ENCODE measurements at regions not wholly inside any gene's neighbourhood (a gene's known extent, or its start where the extent isn't known, plus 50 kb on each side); places are given as distances from the start of the nearest gene placed in this dataset.

- ChIA-PET POLR2A (no interaction called here), CTCF (no interaction called here)
- no peaks in the 10 kb centered on the region for H3K27me3 ChIP-seq (ENCODE audit: control insufficient read depth, insufficient read depth, low read length)
- no peak for DNase-seq (ENCODE audit: low read depth, low spot score)
- no peaks in the 10 kb centered on the region for H3K36me3 ChIP-seq (ENCODE audit: control insufficient read depth, insufficient read depth, low read length)
- in situ Hi-C loops (cut with HindIII; ENCODE audit: low pct_unique_long_range_greater_than_20kb, low sequenced_read_pairs) (no loop called here), intact Hi-C loops (cut with micrococcal nuclease; ENCODE audit: unreplicated experiment) (no loop called here)
- no peak overlapping the region for H3K27ac ChIP-seq (ENCODE audit: low read length)
- no peaks in the 10 kb centered on the region for H3K4me1 ChIP-seq (ENCODE audit: control insufficient read depth, insufficient read depth, low read length)
- TF ChIP-seq SIN3A (IDR thresholded peaks at IDR 0.05; ENCODE audit: borderline replicate concordance, insufficient read depth, low read depth, low read length) (no peak), TCF7L2 (IDR thresholded peaks at IDR 0.05; ENCODE audit: low read depth, low read length) (no peak), REST (IDR thresholded peaks at IDR 0.05; ENCODE audit: insufficient read depth in 1 of 2, low read depth in 2 of 2, low read length in 1 of 2) (no peak), CTCF (IDR thresholded peaks at IDR 0.05) (no peak), POLR2AphosphoS5 (IDR thresholded peaks at IDR 0.05; ENCODE audit: low read depth, low read length) (no peak)
- no TSS peak for BruUV-seq (replicated peaks)
- no peaks in the 10 kb centered on the region for H3K9me3 ChIP-seq (ENCODE audit: control insufficient read depth, insufficient read depth, low read depth, low read length)
- 0 out of 2 replicates have a peak, but pooled peaks have one; percentile 62 for ATAC-seq
- H3K4me3 ChIP-seq (ENCODE audit: low read depth in 2 of 2, low read length in 2 of 2), result no peak overlapping the region
Observed at GRCh38 chr21:22885079-22885478, 1886.9 kb downstream of the NCAM2 start.

GRCh38 chr21:22885614-22886013, 1887.4 kb downstream of the NCAM2 start:
- in situ Hi-C loops (cut with HindIII; ENCODE audit: low pct_unique_long_range_greater_than_20kb, low sequenced_read_pairs), result no loop called here
- POLR2A ChIA-PET, result no interaction called here
- no peaks in the 10 kb centered on the region for H3K27me3 ChIP-seq (ENCODE audit: control insufficient read depth, insufficient read depth, low read length)
- DNase-seq (ENCODE audit: low read depth, low spot score) (no peak), ATAC-seq (no peak)
- CTCF ChIA-PET, result no interaction called here
- H3K4me3 ChIP-seq (ENCODE audit: low read depth in 2 of 2, low read length in 2 of 2), result no peak overlapping the region
- H3K27ac ChIP-seq (ENCODE audit: low read length), result no peak overlapping the region
- no peaks in the 10 kb centered on the region for H3K9me3 ChIP-seq (ENCODE audit: control insufficient read depth, insufficient read depth, low read depth, low read length)
- no peak for TF ChIP-seq POLR2AphosphoS5 (IDR thresholded peaks at IDR 0.05; ENCODE audit: low read depth, low read length)
- TF ChIP-seq SIN3A (IDR thresholded peaks at IDR 0.05; ENCODE audit: borderline replicate concordance, insufficient read depth, low read depth, low read length), result no peak
- no peak for TF ChIP-seq CTCF (IDR thresholded peaks at IDR 0.05)
- no peak for TF ChIP-seq TCF7L2 (IDR thresholded peaks at IDR 0.05; ENCODE audit: low read depth, low read length)
- no peak for TF ChIP-seq REST (IDR thresholded peaks at IDR 0.05; ENCODE audit: insufficient read depth in 1 of 2, low read depth in 2 of 2, low read length in 1 of 2)
- H3K36me3 ChIP-seq (ENCODE audit: control insufficient read depth, insufficient read depth, low read length), result no peaks in the 10 kb centered on the region
- BruUV-seq (replicated peaks), result no TSS peak
- no peaks in the 10 kb centered on the region for H3K4me1 ChIP-seq (ENCODE audit: control insufficient read depth, insufficient read depth, low read length)
- intact Hi-C loops (cut with micrococcal nuclease; ENCODE audit: unreplicated experiment), result no loop called here

Data from Panc1 (cell line).